GM18511 (cell line): ENCODE measurements at regions not wholly inside any gene's neighbourhood (a gene's known extent, or its start where the extent isn't known, plus 50 kb on each side); places are given as distances from the start of the nearest gene placed in this dataset.
"Not testable (repeated sequence)": the region's sequence is repeated elsewhere in the genome, so short reads cannot be mapped to it uniquely, and the experiment has no call there.

Experiments used
- ATAC-seq: cut with Tn5 transposase; IDR thresholded peaks from one replicate; pipeline ENCODE4 v1.9.1; 2021; ENCODE audit warnings: mild to moderate bottlenecking, moderate library complexity; ENCODE audit not compliant: unreplicated experiment

DNA sequence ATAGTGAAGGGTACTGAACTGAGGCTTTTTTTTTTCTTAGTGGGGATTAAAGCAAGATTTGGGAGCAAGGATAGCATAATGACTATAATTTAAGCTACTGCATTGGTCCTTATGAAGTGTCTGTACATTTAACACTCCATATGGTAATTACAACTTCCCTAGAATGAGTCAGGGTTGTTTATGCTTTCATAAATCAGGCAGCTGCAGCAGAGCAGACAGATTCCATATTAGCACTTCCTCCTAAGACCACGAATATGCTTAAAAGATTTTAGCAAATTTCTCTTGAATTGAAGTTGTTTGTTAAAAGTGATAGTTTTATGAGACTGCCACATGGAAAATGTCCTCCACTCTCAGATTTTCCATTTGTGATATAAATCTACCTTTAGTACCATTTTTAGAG, 401.1 kb upstream of the SPRY2 start:
- no peak for ATAC-seq

- no peak for ATAC-seq
Observed at GRCh38 chr13:80740071-80740470, 399.1 kb upstream of the SPRY2 start.

GRCh38 chr13:80737513-80737912, 396.6 kb upstream of the SPRY2 start:
- ATAC-seq: no peak

DNA sequence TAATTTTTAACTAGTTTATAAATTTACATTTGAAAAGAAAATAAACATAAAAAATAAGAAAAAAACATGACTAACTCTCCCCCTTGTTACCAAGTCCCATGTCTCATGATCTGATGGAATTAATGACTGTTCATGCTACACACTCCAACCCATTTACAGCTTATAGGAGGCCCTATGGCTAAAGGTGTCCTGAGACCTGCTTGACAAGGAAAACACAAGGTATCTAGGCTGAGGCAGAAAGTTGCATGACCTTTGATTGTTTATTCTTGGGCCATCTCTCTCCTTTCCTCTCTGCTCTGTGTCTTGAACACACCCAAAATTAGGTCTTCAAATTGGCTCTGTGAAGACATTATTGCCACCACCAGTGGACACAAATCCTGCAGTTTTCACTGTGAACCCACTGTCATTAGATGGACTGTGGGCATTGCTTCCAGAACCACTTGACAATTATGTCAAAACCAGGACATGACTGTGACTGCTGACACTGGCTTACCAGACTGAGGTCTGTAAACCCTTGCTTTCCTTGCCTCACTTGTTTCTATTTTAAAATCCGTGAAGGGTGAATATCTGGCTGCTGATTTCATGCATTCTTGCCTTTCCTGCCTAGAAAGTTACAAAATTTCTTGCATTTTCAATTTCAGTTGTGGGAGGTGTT, 386.5 kb upstream of the SPRY2 start:
- ATAC-seq: no peak

GRCh38 chr13:80726868-80727267, 385.9 kb upstream of the SPRY2 start:
- no peak for ATAC-seq

DNA sequence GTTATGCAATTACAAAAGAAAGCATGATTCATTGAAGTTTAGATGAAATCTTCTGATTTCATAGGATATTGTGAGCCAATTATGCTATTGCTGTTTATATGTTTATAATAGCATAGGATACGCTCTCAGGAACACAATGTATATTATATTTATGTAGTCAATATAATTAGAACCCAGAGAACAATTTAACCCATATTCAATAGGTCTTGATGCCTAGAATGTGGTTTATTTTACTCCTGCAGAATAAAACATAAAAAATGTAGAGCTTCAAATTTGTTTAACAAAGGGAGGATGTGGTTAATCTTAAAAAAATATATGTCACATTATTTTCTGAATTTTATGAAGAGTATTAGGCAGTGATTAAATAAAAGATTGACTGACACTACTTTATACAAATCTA, 380.8 kb upstream of the SPRY2 start:
- no peak for ATAC-seq

- no peak for ATAC-seq
Observed at GRCh38 chr13:80718970-80719369, 378.0 kb upstream of the SPRY2 start.

- no peak for ATAC-seq
Observed at GRCh38 chr13:80717776-80718175, 376.9 kb upstream of the SPRY2 start.

DNA sequence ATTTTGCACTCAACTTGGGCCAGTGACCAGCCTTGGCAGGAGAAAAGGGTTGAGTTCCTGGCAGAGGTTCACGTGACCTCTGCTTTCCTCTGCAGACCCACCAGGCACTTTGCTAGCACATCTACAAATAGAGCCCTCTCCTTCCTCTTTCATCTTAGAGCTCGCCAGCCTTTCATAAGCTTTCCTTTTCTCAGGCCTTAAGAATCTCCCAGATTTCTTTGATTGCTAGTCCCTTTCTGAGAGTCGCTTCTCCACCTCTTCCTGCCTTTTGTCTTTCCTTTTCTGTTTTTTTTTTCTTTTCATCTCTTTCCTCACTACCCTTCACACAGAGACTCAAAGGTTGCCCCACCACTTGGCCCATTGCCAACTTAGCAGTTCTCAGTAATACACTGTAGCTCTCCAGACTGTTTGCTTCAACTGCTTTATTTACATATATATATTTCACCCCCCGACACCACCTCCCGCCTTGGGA, 375.7 kb upstream of the SPRY2 start:
- no peak for ATAC-seq

- ATAC-seq: no peak
Observed at GRCh38 chr13:80712026-80712425, 371.1 kb upstream of the SPRY2 start.

DNA sequence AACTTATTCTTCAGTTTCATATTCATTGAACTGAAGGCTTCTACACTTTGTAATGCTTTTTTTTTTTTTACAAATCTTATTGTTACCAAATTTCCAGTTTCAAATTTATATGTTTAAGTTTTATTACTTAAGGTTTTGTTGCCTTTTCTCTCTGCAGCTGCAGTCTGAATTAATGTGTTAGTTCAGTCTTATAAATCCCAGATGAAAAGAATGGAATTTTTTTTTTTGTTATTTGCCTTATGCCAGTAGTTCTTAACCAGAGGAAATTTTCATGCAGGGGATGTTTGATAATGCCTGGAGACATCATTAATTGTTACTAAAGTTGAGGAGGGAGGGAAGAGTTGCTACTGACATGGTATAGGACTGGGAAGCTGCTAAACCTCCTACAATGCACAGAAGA, 367.9 kb upstream of the SPRY2 start:
- ATAC-seq: no peak

DNA sequence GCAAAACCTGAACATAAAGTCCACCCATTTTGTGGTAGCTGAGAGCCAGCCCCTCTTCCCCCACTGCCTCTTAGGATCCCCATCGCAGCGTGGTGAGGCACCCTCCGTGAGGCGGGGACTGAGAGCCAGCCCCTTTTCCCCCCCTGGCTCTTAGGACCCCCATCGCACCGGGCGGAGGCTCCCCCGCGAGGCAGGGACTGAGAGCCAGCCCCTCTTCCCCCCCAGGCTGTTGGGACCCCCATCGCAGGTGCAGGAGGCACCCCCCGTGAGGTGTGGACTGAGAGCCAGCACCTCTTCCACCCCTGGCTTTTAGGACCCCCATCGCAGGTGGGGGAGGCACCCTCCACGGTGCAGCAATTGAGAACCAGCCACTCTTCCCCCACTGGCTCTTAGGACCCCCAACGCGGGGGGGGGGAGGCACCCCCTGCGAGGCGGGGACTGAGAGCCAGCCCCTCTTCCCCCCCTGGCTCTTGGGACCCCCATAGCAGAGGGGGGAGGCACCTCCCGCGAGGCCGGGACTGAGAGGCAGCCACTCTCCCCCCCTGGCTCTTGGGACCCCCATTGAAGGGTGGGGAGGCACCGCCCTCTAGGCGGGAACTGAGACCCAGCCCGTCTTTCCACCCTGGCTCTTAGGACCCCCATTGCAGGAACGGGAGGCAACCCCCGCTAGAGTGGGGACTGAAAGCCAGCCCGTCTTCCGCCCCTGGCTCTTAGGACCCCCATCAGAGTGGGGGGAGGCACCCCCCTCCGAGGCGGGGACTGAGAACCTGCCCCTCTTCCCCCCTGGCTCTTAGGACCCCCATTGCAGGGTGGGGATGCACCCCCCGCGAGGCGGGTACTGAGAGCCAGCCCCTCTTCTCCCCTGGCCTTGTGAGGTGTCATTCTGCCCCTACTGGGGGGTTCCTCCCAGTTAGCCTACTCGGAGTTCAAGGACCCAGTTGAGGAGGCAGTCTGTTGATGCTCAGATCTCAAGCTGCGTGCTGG, 366.4 kb upstream of the SPRY2 start:
- no peak for ATAC-seq

GRCh38 chr13:80706164-80706471, 365.2 kb upstream of the SPRY2 start:
- no peak for ATAC-seq

GRCh38 chr13:80705371-80706163, 364.6 kb upstream of the SPRY2 start:
- no peak for ATAC-seq

DNA sequence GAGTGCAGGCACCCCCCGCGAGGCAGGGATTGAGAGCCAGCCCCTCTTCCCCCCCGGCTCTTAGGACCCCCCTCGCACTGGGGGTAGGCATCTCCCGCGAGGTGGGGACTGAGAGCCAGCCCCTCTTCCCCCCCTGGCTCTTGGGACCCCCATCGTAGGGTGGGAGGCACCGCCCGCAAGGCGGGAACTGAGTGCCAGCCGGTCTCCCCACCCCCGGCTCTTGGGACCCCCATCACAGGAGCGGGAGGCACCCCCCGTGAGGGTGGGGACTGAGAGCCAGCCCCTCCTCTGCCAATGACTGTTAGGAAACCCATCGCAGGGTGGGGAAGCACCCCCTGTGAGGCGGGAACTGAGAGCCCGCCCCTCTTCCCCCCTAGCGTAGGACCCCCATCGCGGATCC, 363.4 kb upstream of the SPRY2 start:
- ATAC-seq: no peak

DNA sequence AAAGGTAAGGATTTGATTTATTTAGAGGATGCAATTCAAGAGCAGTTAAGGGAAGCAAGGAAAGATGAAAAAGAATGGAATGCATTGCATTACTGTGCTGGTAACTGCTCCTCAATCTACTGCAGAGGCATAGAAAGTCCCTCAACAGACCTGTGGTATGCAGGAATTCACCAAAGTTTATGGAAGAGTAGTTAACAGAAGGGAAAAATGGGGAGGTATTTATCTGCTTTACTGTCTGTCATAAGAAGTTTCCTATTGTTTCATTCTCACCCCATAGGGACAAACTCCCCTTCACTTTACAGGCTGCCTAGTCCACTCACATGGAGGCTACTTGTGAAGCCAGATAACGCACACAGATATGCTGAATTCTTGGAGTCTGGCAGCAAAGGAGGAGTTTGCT, 354.9 kb upstream of the SPRY2 start:
- no peak for ATAC-seq

DNA sequence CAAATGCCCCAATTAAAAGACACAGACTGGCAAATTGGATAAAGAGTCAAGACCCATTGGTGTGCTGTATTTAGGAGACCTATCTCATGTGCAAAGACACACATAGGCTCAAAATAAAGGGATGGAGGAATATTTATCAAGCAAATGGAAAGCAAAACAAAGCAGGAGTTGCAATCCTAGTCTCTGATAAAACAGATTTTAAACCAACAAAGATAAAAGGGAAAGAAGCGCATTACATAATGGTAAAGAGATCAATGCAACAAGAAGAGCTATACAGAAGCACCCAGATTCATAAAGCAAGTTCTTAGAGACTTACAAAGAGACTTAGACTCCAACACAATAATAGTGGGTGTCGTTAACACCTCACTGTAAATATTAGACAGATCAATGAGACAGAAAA, 350.9 kb upstream of the SPRY2 start:
- not testable (repeated sequence) for ATAC-seq

- ATAC-seq: no peak
Observed at GRCh38 chr13:80690208-80690607, 349.3 kb upstream of the SPRY2 start.

DNA sequence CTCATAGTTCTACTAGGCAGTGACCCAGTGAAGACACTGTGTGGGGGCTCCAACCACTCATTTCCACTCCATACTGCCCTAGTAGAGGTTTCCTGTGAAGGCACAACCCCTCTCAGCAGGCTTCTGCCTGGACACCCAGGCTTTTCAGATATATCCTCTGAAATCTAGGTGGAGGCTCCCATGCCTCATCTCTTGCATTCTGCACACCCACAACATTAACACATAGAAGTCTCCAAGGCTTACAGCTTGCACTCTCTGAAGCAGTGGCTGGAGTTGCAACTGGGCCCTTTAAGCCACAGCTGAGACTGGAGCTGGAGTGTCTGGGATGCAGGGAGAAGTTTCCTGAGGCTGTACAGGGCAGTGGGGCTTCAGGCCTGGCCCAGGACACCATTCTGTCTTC, 347.7 kb upstream of the SPRY2 start:
- ATAC-seq: no peak

DNA sequence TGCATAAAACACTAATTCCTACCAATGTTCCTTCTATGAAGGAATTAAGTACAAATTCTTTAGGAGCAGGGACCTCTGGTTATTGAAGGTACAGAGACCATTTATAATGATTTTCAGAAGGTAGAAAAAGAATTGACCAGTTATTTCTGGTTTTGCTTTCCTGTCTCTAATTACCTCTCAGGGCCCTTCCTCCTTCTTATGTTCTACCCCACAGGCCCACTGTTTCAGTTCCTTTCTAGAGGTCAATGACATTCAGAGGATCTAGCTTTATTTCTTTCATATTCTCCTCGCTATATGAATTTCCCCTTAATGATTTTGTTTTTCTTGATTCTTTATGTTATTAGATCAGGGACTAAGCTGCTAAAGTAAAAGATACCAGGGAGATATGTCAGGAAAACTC, 345.0 kb upstream of the SPRY2 start:
- no peak for ATAC-seq

DNA sequence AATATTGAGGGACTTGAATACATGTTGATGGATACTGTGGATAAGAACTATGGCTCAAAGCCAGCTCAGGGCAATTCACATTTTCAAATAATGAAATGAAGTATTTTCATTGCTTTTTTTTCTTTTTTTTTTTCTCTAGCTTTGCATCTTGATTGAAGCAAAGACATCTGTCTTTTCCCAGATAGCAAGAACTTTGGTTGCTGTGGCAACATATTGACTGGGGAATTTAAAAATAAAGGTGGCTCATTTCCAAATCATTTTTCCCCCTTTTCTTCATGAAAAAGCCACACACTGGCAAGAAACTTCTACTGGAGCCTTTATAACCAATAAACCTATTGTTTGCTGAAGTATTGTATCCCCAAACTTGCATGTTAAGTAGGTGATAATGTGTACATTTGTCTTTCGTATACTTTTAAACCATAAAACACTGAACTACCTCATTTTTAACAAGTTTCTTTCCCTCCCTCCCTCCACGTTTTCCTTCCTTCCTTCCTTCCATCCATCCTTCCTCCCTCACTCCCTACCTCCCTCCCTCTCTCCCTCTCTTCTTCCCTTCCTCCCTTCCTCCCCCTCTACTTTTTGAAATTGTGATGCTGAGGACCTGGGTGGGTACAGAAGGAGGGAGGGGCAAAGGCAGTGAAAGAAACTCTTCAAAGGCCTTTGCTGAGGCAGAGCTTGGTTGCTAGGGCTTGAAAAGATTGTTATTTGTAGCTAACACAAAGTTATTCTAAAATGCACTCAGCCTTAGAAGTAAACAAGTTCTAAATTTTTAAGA, 343.5 kb upstream of the SPRY2 start:
- ATAC-seq: no peak
